Astrocyte (in vitro differentiated cells and primary cell): ENCODE measurements at regions not wholly inside any gene's neighbourhood (a gene's known extent, or its start where the extent isn't known, plus 50 kb on each side); places are given as distances from the start of the nearest gene placed in this dataset.

Experiments
- CTCF ChIP-seq: IDR thresholded peaks from 2 replicates; pipeline ENCODE4 v1.5.1; 2011; ENCODE audit warnings: low read depth, mild to moderate bottlenecking, inconsistent platforms, low read length, moderate library complexity; ENCODE audit not compliant: insufficient read depth
- EZH2 ChIP-seq: IDR thresholded peaks from 2 replicates; pipeline ENCODE4 v1.6.1; 2012; ENCODE audit warnings: mild to moderate bottlenecking, low read length, inconsistent platforms; ENCODE audit not compliant: insufficient read depth

- no peak for TF ChIP-seq EZH2
- no peak for TF ChIP-seq CTCF
Measured at GRCh38 chr17:72191921-72192799, 71.3 kb downstream of the SOX9 start.
